HTR-8/SVneo (cell line): ENCODE measurements at regions not wholly inside any gene's neighbourhood (a gene's known extent, or its start where the extent isn't known, plus 50 kb on each side); places are given as distances from the start of the nearest gene placed in this dataset.

Experiments
- DNase-seq: peaks from one replicate; pipeline ENCODE4 v3.0.0; 2011; ENCODE audit warnings: low spot score, mixed read lengths; ENCODE audit not compliant: insufficient read length
- FAIRE-seq: peaks from 2 replicates; lab custom pipeline; 2011; peaks lifted over from hg19 to GRCh38; lab: Jason Lieb, UNC

DNA sequence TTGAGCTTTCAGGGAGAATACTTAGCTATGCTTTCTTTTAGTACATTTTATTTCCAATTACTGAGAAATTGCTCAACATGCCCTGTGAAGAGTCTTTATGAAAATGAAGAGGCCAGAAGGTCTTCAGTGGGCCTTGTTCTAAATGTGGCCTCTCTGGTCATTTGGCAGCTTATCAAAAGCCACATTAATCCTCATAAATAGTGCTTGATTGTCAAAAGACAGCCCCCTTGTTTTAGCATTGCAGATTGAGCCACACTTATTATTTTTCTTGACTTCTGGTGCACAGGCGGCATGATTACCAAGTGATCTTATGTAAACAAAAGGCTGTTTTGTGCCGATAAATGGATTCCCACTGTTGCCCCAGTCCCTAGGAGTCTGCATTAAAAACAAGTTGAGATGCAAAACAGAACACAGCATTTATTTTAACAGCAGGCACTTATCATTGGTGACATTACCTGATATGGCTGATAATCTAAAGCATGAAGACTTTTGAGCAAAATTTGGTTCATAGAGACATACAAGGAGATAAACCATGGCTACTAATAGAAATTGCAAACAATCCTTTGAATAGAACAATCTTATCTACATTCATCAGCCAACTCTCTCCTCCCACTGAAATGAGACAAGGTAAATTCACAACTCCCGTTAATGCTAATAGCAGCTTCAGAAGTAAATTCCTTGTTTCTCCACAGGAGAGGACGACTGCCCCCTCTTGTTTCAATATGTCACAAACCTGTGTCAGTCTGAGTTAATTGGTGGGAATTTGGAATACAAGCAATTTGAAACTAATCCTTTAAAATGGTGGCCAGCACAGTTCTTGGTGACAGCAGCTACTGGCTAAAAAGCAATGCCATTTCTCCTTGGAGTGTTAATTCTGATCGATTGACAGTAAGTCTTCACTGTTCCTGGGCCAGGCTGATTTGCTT lies 194.3 kb downstream of the NSUN3 start:
- no peak for DNase-seq
- FAIRE-seq: no peak

DNA sequence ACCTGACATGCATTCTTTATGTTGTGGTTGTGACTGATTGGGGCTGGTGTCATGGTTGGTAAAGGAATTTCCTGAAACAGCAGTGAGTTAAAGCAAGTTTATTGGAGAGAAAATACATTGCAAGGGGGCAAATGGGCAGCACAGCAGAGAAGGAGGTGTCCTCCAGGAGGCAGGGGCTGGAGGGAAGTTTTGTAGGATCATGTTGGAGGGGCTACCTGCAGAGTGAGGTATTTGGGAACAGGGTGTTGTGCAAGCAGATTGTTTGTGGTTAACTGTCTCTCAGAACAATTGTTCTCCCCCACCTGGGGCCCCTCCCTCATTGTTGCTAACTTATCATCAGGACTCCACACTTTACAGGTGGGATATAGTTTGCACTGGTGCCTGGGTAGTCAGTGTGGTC lies 196.0 kb downstream of the NSUN3 start:
- DNase-seq (no peak), FAIRE-seq (no peak)

DNA sequence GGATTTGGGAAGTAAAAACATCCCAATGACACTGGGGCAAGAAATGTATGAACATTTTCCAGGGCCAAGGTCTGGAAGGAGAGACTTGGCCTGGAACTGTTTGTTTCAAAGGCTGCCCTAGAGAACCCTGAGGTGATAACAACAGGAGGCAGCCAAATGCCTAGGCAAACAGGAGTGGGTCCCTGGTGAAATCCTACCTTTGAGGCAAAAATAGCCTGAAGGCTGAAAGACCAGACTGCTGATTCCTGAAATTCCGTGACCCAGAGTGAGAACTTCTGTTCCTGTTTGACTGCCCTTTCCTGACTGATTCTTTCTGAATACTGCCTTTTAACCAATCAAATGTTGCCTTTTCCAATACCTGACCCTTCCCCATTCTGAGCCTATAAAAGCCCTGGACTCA lies 196.4 kb downstream of the NSUN3 start:
- DNase-seq (no peak), FAIRE-seq (no peak)

DNA sequence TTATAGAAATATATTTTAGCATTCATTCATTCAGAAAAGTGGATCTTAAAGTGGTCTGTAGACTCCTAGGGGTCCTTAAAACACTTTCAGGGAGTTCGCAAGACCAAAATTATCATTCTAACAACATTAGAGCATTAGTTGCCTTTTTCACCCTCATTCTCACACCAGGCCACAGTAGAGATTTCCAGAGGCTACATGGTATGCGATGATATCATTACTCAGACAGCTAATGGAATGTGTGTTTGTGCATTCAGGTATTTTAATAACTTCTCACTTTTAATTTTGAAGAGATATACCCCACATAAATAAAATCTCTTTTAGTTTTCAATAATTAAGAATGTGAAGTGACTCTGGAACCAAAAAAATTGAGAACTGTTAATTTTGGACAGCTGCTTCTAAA lies 206.9 kb downstream of the NSUN3 start:
- FAIRE-seq (no peak), DNase-seq (peak; percentile 7)

DNA sequence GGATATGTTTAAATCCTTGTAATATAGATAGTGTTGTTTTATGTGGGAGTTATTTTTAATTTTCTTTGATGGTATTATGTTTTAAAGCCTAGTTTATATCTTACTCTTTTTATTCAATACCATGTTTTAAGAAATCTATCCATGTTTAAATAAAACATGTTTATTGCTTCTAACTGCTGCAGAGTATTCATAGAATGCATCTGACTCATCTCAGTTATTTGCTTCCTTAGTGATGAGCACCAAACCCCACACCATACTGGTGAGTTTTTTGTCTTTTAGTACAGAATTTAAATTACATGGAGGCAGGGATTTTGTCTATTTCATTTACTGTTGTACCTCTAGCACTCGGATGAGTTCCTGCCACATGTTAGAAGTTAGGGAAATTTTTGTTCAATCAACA lies 209.2 kb downstream of the NSUN3 start:
- no peak for FAIRE-seq
- no peak for DNase-seq

DNA sequence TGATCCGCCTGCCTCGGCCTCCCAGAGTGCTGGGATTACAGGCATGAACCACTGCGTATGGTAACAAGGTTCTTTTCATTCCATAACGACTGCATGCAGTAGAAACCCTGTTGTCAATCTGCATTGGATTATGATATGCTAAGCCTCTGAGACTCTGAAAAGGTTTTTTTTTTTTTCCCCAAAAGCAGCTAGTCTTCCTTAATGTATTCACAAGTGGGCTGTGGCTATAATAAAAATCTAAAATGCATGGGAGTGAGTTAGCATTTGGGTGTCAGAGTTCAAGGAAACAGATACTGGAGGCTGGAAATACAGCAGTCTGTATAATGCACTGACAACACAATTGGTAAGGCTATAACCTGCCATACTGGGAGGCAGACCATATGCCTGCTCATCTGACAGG lies 218.1 kb downstream of the NSUN3 start:
- FAIRE-seq: no peak
- no peak for DNase-seq

DNA sequence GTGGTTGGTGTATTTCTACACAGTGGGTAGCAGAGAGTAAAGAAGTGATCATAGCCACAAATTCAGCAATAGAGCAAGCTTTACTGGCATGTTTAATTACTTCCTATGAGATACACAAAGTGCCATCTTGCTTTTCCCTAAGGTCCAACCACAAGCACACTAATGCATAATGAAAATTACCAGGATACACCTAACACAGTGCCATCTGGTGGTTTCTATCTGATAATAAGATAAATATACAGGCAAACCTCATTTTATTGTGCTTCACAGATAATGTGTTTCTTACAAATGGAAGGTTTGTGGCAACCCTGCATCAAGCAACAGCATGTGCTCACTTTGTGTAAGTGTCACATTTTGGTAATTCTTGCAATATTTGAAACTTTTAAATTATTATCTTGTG lies 223.0 kb downstream of the NSUN3 start:
- no peak for FAIRE-seq
- no peak for DNase-seq

DNA sequence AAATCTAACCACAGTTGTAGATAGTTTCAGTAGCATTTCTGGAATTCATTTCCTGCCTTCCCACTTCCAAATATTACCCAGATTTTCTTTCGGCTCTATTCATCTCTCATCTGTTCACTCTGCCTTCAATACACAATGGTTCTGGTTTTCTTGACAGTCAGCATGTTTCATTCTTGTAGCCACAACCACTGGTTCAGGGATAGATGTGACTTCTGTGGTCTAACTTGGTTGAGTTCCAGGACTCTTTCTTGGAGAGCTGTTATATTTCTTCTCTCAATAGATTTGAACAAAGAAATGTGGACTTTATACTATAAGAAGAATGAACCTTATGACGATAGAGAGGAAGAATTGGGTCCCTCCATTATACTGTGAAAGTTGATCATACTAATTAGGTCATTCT lies 228.8 kb downstream of the NSUN3 start:
- FAIRE-seq (no peak), DNase-seq (no peak)

DNA sequence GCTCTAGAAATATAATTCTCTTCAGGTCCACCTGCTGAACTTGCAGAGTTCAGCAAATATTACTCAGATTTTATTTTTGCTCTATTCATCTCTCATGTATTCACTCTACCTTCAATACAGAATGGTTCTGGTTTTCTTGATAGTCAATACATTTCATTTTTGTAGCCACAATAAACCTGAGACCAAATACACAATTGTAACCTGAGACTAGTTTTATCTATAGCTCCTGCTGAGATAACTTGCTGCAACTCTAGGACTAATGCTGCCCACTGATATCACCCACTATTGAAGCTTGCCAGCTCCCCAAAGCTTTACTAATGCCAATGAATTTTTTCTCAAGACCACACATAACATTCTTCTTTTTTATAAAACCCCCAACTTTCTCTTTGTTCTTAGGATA lies 229.3 kb downstream of the NSUN3 start:
- no peak for FAIRE-seq
- DNase-seq: no peak

DNA sequence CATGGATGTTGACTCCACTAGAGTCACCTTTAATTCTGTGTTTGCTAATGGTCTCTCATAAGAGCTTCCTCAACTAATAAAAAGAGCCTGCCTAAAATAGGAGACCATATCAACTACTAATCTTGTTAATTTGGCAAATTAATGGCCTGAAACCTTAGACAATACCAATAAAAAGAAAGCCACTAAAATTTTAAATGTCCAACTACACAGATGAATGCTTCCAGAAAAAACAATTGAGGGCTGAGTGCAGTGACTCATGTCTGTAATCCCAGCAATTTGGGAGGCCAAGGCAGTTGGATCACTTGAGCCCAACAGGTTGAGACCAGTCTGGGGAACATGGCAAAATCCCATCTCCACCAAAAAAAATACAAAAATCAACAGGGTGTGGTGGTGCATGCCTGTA lies 230.9 kb downstream of the NSUN3 start:
- FAIRE-seq (no peak), DNase-seq (no peak)

DNA sequence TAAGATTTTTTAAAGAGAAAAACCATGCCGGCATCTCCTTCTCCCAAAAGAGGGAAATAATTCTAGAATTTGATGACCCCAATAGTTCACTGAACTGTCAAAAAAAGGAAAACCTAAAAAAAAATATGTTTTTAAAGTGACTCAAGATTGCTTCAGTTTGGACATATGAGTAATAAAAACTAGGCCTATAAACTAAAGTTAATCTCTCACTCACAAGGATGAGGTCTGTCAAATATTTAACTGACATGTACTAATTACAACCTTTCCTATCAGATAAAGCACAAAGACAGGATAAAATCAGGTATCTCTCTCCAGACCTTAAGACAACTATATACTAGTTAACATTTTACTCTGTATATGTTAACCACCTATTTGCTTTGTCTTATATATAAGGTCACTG lies 231.9 kb downstream of the NSUN3 start:
- no peak for FAIRE-seq

DNA sequence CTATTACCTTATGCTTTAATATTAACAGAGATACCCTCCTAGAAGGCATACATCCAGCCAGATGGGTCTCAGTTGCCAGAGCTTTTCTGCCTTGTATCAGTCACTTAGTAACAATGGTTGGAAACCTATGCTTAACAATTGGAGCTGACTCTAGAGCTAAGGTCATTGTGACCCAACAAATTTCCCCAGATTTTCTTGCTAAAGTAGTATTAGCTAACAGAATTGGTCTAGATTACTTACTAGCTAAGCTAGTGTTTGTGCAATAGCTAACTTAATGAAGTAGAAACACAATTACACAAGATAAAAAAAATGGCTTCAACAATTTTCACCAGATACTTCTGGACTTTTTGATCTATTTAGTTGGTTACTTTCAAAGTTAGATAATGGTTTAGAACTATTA lies 236.9 kb downstream of the NSUN3 start:
- no peak for FAIRE-seq
- no peak for DNase-seq

More for the DNA sequence above, 231.9 kb downstream of the NSUN3 start:
- no peak for DNase-seq

DNA sequence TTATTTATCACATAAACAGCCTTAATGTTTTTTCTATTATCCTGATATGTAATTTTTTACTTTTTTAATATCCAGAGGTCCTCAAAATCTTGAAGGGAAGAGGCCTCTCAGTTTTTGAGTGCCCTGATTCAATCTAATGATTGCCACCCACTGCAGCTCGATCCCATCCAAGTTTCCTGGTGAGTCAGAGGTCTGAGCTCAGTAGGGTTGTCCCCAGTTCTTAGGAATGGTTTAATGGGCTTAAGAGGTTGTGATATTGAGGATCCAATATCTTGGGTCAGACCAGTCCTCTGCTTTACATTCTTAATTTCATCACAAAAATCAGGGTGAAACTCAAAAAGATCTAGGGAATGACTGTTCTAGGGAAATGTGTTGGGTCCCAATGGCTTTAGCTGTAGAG lies 238.5 kb downstream of the NSUN3 start:
- no peak for DNase-seq
- FAIRE-seq: no peak

DNA sequence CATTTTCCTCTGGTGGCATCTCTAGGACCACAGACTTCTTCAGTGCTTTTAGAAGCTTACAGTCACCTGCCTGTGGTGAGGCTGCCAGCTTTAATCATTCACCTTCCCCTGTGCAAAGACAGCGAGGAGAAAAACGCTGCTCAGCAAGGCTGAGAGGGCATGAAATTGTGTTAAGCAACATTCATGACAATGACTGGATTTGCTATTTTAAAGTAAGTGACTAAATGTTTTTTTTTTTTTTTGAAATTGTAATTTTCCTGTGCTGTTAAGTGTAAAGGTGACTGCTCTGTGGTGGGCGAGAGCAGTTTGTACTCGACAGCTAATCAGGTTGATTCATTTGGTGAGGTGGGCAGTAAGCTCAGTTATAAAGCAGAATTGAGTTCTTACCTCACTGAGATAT lies 240.4 kb downstream of the NSUN3 start:
- no peak for DNase-seq
- no peak for FAIRE-seq

DNA sequence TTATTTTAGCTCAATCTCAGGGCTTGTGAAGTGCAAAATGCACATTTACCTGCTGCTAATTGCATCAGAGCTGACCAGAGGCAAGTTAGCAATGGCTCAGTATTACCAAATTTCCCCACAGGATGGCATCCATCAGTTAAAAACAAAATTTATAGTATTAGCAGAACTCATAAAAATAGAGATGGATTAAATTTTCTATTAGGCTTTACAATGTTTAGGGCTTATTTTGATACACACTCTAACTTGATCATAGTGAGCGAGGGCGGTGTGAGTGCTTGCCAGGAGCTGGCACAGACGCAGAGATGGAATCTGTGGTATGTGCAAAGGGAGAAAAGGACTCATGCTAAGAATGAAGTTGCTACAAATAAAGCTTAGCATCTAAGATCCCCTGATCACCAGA lies 241.0 kb downstream of the NSUN3 start:
- DNase-seq (peak; percentile 2), FAIRE-seq (no peak)

DNA sequence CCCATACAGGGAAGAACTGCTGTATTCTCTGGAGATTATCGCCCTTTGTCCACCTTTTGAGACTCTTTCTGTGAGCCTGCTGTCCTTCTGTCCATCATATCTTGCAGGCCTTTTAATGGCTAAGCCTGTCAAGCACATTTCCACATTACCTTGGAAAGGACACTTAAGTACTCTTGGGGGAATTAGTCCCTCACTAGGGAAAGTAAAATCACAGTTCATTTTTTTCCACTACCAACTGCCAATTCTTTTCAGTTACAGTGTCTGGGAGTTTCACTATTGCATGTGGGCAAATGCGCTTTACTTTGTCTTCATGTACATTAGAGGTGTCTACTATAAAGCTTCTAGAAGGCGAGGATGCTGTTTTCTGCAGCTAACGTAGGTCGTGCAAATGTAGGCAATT lies 242.1 kb downstream of the NSUN3 start:
- no peak for FAIRE-seq
- no peak for DNase-seq

DNA sequence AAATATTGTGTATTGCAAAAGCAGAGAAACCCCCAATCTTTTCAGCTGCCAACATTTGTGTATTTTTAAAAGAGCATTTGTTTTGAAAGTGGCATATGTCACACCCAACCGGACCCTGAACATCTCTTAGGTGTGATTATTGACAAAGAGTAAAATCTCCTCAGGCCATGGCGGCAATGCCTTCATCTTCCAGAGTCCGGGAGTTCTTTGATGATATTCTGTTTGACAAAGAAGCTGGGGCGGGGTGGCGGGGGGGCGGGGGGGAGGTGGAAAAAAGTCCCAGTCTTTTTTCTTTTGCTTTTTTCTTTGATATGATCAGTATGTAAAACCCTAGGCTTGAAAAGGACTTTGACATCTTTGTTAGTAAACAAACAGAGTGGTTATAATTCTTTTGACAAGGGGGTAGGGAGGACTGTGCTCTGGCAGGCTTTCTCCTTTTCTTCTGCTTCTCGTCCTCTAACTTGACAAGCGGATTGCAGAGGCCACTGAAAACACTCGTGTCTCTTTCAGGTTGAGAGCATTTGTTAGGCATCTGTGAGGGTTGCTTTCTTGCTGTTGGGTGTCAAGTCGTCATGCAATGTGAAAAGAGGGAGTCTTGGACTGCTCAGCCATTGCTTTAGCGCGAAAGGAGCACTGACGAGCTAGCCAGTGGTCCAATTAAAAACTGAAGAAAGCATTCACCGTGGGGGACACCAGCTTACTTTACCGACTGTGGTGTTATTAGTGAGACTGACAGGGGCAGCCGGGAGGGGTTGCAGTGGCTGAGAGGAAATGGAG lies 243.2 kb downstream of the NSUN3 start:
- no peak for DNase-seq
- no peak for FAIRE-seq

DNA sequence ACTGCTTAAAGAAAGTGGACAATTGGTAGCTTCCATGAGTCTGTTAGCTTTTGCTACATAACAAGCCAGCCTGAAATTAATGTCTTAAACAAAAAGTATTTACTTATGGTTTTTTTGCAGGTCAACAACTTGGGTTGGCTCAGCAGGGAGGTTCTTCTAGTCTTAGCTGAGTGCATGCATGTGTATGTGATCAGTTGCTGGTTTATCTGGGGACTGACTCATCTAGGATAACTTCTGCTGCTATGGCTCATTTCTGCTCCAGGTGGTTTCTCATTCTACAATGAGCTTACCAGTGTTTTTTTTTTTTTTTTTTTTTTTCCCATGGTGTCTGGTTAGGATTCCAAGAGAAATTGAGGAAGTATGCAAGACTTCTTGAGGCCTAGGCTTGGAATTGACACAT lies 244.7 kb downstream of the NSUN3 start:
- no peak for DNase-seq
- FAIRE-seq: no peak

DNA sequence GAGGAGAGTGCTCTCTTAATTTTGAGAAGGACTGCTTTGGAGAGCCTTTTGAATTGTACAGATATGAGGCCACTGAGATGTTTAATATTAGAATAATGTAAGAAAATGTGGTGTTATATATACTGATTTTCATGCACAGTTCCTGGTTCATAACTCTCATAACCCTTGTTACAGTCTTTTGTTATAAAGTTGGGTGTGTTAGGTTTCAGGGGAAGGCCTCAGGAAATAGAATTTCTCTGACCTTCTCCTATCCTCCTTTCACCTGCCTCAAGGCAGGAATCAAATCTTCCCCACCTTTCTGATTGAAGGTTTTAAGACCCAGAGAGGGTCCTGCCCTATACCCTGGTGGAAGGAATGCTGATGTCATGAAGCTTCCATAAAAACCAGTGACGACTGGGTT lies 245.9 kb downstream of the NSUN3 start:
- FAIRE-seq: no peak
- DNase-seq: no peak

DNA sequence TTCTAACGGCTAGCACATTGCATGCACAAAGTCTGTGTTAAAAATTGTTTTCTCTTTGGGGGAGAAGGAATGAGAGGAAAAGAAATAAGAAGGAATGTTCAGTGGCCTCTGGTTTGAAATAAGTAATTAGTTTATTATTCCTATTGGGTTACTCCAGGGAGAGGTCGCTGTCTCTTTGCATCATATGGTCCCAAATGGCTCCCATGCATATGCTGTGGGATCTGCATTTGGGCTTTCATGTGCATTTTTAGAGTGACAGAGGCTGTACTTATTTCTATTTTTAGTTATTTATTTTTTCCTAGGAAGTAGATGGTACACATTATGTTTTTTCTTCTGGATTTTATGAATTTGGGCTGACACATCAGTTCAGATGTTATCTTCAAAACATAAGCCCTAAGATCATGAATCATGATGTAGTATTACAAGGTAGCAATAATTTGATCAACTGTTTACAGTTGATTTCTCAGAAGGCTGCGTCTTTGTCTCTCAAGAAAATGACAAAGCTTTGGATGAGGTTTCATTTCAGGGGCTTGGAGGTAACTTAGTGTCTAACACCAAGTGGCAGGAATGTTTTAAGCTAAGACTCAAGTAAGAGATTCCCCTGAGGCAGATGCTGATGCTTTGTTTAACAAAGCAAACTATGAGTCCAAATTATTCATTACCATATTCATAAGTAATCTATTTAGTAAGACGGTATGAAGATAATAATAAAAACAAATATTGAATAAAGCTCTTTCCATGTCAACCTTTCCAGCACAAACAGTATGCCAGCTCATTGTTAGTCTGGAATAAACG lies 247.7 kb downstream of the NSUN3 start:
- DNase-seq (no peak), FAIRE-seq (no peak)

DNA sequence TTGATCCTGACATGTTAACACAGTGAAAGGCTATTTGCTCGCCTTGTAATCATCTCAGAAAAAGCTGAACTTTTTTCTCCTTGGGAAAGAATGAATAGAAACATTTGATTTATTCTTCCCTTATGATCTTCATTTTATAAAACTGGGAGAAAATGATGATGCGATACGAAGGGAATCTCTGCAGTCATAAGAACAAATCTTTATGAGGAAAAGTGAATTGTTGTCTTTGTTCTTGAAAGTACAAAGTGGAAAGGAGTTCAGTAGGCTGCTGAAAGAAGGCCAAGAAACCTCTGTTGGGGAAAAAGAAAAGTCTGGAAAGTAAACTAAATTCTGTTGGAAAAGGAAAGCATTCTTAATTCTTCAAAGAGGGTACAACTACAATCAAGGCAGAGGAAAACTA lies 248.8 kb downstream of the NSUN3 start:
- DNase-seq (no peak), FAIRE-seq (no peak)
